ENCODE measurements at regions not wholly inside any gene's neighbourhood (a gene's known extent, or its start where the extent isn't known, plus 50 kb on each side); places are given as distances from the start of the nearest gene placed in this dataset.

DNA sequence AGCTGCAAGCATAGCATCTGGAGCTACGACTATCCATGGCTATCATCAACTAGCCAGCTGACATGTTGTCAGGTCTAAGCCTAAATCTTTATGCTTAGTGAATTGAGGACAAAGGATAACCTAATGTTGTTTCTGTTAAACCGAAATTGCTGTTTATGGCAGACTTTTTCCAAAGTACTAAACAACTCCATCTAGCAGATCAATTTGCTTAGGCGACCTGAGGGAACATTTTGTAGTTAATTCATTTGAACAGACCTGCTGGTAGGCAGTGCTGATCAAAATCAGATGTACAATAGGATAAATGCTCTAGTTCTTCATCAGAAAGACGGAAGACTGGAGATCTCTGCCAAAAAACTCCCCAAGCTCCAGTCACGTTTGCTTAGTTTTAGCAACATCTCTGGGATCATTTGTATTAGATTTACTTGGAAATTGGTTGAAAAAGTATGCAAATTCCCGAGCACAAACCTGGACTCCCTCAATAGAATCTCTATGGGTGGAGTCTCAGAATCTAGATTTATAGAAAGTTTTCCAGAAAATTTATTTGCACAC, 301.6 kb upstream of the NRP1 start:
- TF ChIP-seq, protein P1, sequence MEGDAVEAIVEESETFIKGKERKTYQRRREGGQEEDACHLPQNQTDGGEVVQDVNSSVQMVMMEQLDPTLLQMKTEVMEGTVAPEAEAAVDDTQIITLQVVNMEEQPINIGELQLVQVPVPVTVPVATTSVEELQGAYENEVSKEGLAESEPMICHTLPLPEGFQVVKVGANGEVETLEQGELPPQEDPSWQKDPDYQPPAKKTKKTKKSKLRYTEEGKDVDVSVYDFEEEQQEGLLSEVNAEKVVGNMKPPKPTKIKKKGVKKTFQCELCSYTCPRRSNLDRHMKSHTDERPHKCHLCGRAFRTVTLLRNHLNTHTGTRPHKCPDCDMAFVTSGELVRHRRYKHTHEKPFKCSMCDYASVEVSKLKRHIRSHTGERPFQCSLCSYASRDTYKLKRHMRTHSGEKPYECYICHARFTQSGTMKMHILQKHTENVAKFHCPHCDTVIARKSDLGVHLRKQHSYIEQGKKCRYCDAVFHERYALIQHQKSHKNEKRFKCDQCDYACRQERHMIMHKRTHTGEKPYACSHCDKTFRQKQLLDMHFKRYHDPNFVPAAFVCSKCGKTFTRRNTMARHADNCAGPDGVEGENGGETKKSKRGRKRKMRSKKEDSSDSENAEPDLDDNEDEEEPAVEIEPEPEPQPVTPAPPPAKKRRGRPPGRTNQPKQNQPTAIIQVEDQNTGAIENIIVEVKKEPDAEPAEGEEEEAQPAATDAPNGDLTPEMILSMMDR (IDR thresholded peaks at IDR 0.05), result no peak
- TF ChIP-seq POLR2A (IDR thresholded peaks at IDR 0.05), result no peak
